GM12875 (cell line): ENCODE measurements at regions not wholly inside any gene's neighbourhood (a gene's known extent, or its start where the extent isn't known, plus 50 kb on each side); places are given as distances from the start of the nearest gene placed in this dataset.

Source experiments
- H3K4me3 ChIP-seq: one replicate; pipeline ENCODE4 v1.5.1; 2011; ENCODE audit warnings: low read depth, low read length, control low read depth
- TF ChIP-seq, protein P1 (sequence below): IDR thresholded peaks from 2 replicates; pipeline ENCODE4 v1.5.1; 2011; ENCODE audit warnings: low read depth, mild to moderate bottlenecking, control low read depth, inconsistent platforms, low read length, moderate library complexity, borderline replicate concordance; ENCODE audit not compliant: insufficient read depth

DNA sequence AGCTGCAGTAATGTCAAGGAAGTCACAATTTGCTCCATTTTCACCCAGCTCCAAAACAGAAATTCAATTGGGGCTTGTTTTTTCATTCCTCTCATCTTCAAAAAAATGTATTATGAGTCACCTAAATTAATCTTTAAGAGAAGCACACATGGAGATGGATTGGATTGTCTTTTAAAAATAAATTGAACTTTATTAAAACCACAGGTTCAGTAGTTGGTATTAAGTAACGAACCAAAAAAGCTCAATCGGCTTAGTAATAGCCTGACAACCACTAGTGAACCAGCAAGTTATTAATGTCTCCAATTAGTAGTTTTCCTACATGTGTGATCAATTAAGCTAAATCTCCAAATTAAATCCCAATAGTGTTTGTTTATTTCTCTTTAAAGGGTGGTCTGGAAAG is 283.5 kb upstream of the GIMD1 start:
- H3K4me3 ChIP-seq: no peak overlapping the region
- TF ChIP-seq, protein P1, sequence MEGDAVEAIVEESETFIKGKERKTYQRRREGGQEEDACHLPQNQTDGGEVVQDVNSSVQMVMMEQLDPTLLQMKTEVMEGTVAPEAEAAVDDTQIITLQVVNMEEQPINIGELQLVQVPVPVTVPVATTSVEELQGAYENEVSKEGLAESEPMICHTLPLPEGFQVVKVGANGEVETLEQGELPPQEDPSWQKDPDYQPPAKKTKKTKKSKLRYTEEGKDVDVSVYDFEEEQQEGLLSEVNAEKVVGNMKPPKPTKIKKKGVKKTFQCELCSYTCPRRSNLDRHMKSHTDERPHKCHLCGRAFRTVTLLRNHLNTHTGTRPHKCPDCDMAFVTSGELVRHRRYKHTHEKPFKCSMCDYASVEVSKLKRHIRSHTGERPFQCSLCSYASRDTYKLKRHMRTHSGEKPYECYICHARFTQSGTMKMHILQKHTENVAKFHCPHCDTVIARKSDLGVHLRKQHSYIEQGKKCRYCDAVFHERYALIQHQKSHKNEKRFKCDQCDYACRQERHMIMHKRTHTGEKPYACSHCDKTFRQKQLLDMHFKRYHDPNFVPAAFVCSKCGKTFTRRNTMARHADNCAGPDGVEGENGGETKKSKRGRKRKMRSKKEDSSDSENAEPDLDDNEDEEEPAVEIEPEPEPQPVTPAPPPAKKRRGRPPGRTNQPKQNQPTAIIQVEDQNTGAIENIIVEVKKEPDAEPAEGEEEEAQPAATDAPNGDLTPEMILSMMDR: no peak

- H3K4me3 ChIP-seq: no peak overlapping the region
- TF ChIP-seq, protein P1: no peak
Observed at GRCh38 chr4:106650701-106651100, 282.1 kb upstream of the GIMD1 start.

DNA sequence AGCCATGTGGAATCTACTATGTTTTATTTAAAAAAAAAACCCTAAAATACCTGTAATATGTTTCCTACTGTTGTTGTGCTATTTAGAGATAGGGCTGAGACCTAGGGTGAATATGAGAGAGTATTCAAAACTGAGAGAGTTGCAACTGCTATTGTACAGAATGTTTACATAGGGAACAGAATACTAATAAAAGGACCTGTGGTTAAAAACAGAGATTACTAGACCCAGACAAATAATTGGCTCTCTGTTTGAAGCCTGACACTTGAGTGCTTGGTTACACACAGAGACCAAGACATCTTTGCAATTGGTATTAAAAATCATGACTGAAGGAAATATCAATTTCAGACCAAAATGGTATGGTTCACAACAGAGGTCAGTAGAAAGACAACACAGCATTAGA is 278.9 kb upstream of the GIMD1 start:
- TF ChIP-seq, protein P1: no peak
- no peak overlapping the region for H3K4me3 ChIP-seq

DNA sequence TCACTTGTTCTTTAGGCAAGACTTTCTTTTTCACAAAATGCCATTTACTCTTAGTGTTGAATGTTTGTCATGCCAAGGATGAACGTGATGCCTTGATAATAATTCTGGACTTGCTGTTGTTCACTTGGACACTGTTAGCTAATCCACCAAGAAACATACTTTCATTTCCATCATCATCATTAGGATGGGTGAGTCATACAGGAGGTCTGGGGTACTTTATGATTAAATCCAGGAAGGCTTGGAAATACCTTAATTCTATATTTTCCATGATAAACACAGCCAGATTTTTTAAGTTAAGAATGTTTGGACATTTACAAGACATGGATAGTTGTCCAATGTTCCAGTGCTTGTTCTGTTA is 260.7 kb upstream of the GIMD1 start:
- TF ChIP-seq, protein P1: no peak
- no peak overlapping the region for H3K4me3 ChIP-seq

DNA sequence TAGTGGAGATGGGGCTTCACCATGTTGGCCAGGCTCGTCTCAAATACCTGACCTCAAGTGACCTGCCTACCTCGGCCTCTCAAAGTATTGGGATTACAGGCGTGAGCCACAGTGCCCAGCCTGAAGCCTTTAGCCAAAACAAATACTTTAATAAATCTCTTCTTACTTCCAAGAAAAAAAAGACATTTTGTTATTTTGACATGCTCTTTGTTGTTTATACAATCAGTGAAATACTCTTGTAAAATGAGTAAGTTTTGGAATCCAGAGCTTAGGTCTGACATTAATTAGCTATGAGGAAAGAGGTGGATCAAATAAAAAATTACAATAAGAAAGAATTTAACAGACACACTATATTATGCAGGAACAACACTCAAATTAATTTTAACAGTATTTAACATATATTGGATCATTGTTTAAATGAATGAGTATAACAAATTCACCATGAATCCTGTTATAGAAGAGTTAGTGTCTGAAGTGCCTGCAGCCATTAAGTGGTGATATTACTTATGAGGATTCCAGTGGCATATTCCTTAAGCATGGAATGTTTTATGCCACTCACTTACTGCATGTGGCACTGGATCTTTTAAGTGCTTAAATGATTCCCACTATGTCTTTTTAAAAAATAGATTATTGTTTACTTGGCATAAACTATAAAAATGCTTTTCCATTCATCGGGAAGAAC is 260.1 kb upstream of the GIMD1 start:
- H3K4me3 ChIP-seq: no peak overlapping the region
- TF ChIP-seq, protein P1: no peak

- TF ChIP-seq, protein P1: no peak
- H3K4me3 ChIP-seq: no peak overlapping the region
Observed at GRCh38 chr4:106627051-106627450, 258.5 kb upstream of the GIMD1 start.

- no peak overlapping the region for H3K4me3 ChIP-seq
- TF ChIP-seq, protein P1: no peak
Observed at GRCh38 chr4:106624671-106625070, 256.1 kb upstream of the GIMD1 start.
